PC-9 (cell line): ENCODE measurements at regions not wholly inside any gene's neighbourhood (a gene's known extent, or its start where the extent isn't known, plus 50 kb on each side); places are given as distances from the start of the nearest gene placed in this dataset.

Experiments used
- BruUV-seq: library from RNA; stranded (reverse); fragments of 400-500 nt; replicated peaks from 2 replicates; lab custom pipeline; 2021; lab: Mats Ljungman, UMichigan
- CTCF ChIA-PET: fragments of 300-600 bp; sonication (Branson Sonifier 250); formaldehyde crosslinking; loops from one replicate; lab custom pipeline; 2022; ENCODE audit warnings: antibody characterized with exemption; lab: Charles Lee
- POLR2A ChIA-PET: fragments of 300-600 bp; sonication (Branson Sonifier 250); formaldehyde crosslinking; loops from one replicate; lab custom pipeline; 2022; ENCODE audit warnings: antibody characterized with exemption; ENCODE audit not compliant: unreplicated experiment; lab: Charles Lee
- DNase-seq, 2 experiments: peaks; one replicate each; pipeline versions ENCODE4 v3.0.0 to v3.0.0-alpha.2; 2015 to 2022; ENCODE audit warnings: mixed read lengths in 1 of 2
- H2AFZ ChIP-seq: fragments of 200-600 bp; sonication (generic); 2 replicates; pipeline ENCODE4 v1.8.1; 2017; ENCODE audit warnings: antibody characterized with exemption
- H3F3A ChIP-seq: fragments of 200-600 bp; sonication (generic); 2 replicates; pipeline ENCODE4 v1.8.1; 2017; ENCODE audit warnings: antibody characterized with exemption, mild to moderate bottlenecking, low read depth; ENCODE audit not compliant: insufficient read depth
- H3K27ac ChIP-seq: fragments of 200-600 bp; sonication (generic); 2 replicates; pipeline ENCODE4 v1.6.1; 2016; ENCODE audit warnings: mixed run types
- H3K27me3 ChIP-seq: fragments of 200-600 bp; sonication (generic); 2 replicates; pipeline ENCODE4 v1.6.1; 2016; ENCODE audit warnings: low read depth, mixed run types; ENCODE audit not compliant: insufficient read depth
- H3K36me3 ChIP-seq: fragments of 200-600 bp; sonication (generic); 2 replicates; pipeline ENCODE4 v1.6.1; 2016; ENCODE audit warnings: low read depth, mixed run types
- H3K4me1 ChIP-seq: fragments of 200-600 bp; sonication (generic); replicated peaks from 2 replicates; pipeline ENCODE4 v1.6.1; 2016; ENCODE audit warnings: mixed run types; ENCODE audit not compliant: insufficient read depth
- H3K4me2 ChIP-seq: fragments of 200-600 bp; sonication (generic); 2 replicates; pipeline ENCODE4 v1.6.1; 2017; ENCODE audit warnings: mixed run types
- H3K4me3 ChIP-seq: fragments of 200-600 bp; sonication (generic); 2 replicates; pipeline ENCODE4 v1.6.1; 2016; ENCODE audit warnings: mixed run types
- H3K79me2 ChIP-seq: fragments of 200-600 bp; sonication (generic); 2 replicates; pipeline ENCODE4 v1.6.1; 2017; ENCODE audit warnings: low read depth, mixed run types
- H3K9me2 ChIP-seq: fragments of 200-600 bp; sonication (generic); 2 replicates; pipeline ENCODE4 v1.8.1; 2017; ENCODE audit warnings: mild to moderate bottlenecking; ENCODE audit not compliant: insufficient read depth
- H3K9me3 ChIP-seq: fragments of 200-600 bp; sonication (generic); 2 replicates; pipeline ENCODE4 v1.8.1; 2016; ENCODE audit warnings: low read depth; ENCODE audit not compliant: insufficient read depth
- H4K20me1 ChIP-seq: fragments of 200-600 bp; sonication (generic); 2 replicates; pipeline ENCODE4 v1.8.1; 2017; ENCODE audit not compliant: insufficient read depth
- EZH2 ChIP-seq: fragments of 200-600 bp; sonication (generic); IDR thresholded peaks from 2 replicates; pipeline ENCODE4 v1.8.0; 2017; ENCODE audit warnings: antibody characterized with exemption, low read depth
- intact Hi-C: fragments of 100-400 bp; cut with micrococcal nuclease; formaldehyde crosslinking; loops from one replicate; pipeline ENCODE4 v1.10.0; 2022; ENCODE audit not compliant: unreplicated experiment
- TF ChIP-seq, protein P1 (sequence below): fragments of 200-600 bp; sonication (generic); conservative IDR thresholded peaks from 2 replicates; pipeline ENCODE4 v1.6.1; 2017; ENCODE audit warnings: mixed run types, antibody characterized with exemption, mild to moderate bottlenecking, moderate library complexity

DNA sequence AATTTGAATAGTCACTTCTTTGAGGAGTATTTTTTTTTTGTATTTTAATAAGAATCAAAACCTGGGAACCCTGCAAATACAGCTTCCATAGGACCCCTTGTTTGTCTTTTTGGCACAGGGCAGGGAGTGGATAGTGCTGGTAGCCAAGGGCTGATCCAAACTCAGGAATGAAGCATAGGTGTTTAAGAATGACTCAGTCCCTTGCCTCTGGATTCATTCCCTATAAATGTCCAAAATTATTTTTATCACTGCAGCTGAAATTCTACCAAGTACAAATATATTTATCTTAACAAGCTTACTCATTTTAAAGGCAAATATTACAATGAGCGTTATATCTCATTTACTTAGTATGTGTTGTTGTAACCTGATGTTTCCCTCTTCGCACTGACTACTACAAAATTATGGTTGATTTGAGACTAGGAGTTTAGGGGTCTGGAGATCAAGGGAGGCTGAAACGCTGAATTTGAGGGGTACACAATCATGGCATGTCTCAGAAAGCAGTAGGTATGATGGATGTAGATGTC lies 278.6 kb upstream of the LYPLAL1 start:
- H4K20me1 ChIP-seq = no peaks in the 10 kb centered on the region
- TF ChIP-seq, protein P1, sequence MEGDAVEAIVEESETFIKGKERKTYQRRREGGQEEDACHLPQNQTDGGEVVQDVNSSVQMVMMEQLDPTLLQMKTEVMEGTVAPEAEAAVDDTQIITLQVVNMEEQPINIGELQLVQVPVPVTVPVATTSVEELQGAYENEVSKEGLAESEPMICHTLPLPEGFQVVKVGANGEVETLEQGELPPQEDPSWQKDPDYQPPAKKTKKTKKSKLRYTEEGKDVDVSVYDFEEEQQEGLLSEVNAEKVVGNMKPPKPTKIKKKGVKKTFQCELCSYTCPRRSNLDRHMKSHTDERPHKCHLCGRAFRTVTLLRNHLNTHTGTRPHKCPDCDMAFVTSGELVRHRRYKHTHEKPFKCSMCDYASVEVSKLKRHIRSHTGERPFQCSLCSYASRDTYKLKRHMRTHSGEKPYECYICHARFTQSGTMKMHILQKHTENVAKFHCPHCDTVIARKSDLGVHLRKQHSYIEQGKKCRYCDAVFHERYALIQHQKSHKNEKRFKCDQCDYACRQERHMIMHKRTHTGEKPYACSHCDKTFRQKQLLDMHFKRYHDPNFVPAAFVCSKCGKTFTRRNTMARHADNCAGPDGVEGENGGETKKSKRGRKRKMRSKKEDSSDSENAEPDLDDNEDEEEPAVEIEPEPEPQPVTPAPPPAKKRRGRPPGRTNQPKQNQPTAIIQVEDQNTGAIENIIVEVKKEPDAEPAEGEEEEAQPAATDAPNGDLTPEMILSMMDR = no peak
- TF ChIP-seq EZH2 = no peak
- BruUV-seq = no TSS peak
- no peaks in the 10 kb centered on the region; the same call in 1 of the 2 replicates for H3K9me3 ChIP-seq
- H3K9me2 ChIP-seq = no peaks in the 10 kb centered on the region
- no peaks in the 10 kb centered on the region for H3K36me3 ChIP-seq
- no peak for DNase-seq
- CTCF ChIA-PET = interaction anchor here (0.7 kb wide), 1 partner anchor 19 kb away, joined by 4 read pairs; no protein-coding TSS in a partner anchor
- H3K27me3 ChIP-seq = no peaks in the 10 kb centered on the region
- H2AFZ ChIP-seq = no peak overlapping the region
- no peaks in the 10 kb centered on the region for H3F3A ChIP-seq
- no peak overlapping the region for H3K4me3 ChIP-seq
- H3K4me1 ChIP-seq = no peaks in the 10 kb centered on the region
- intact Hi-C loops = no loop called here
- no peaks in the 10 kb centered on the region for H3K79me2 ChIP-seq
- POLR2A ChIA-PET = interaction anchor here (0.7 kb wide), 1 partner anchor 13 kb away, joined by 10 read pairs; no protein-coding TSS in a partner anchor
- H3K4me2 ChIP-seq = no peak overlapping the region
- no peak overlapping the region for H3K27ac ChIP-seq

DNA sequence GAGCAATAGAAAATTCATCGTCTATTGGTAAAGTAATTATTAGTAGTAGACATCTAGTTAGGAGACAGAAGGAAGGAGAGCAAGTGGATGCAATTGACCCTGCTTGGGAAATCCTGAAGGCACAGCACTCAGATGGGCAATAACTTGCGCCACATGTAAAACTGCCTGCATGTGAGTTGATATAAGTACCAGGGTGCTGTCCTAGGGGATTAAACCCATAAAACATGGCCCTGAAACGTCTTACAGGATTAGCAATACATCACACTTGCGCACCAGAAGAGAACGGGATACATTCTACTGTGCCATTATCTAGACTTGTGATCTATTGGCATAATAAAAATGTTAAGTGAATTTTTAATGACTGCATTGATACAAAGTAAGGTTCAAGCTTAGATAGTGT lies 277.5 kb upstream of the LYPLAL1 start:
- H2AFZ ChIP-seq = no peak overlapping the region
- TF ChIP-seq, protein P1 = no peak
- no peak for TF ChIP-seq EZH2
- CTCF ChIA-PET = no interaction called here
- H3K27ac ChIP-seq = no peak overlapping the region
- H3K4me1 ChIP-seq = no peaks in the 10 kb centered on the region
- H3K36me3 ChIP-seq = no peaks in the 10 kb centered on the region
- H4K20me1 ChIP-seq = no peaks in the 10 kb centered on the region
- no peak overlapping the region for H3K4me2 ChIP-seq
- no peaks in the 10 kb centered on the region for H3K9me2 ChIP-seq
- H3K9me3 ChIP-seq = no peaks in the 10 kb centered on the region; the same call in 1 of the 2 replicates
- intact Hi-C loops = no loop called here
- no peaks in the 10 kb centered on the region for H3K79me2 ChIP-seq
- no peak for DNase-seq
- H3K4me3 ChIP-seq = no peak overlapping the region
- no TSS peak for BruUV-seq
- H3K27me3 ChIP-seq = no peaks in the 10 kb centered on the region
- POLR2A ChIA-PET = no interaction called here
- H3F3A ChIP-seq = no peaks in the 10 kb centered on the region

DNA sequence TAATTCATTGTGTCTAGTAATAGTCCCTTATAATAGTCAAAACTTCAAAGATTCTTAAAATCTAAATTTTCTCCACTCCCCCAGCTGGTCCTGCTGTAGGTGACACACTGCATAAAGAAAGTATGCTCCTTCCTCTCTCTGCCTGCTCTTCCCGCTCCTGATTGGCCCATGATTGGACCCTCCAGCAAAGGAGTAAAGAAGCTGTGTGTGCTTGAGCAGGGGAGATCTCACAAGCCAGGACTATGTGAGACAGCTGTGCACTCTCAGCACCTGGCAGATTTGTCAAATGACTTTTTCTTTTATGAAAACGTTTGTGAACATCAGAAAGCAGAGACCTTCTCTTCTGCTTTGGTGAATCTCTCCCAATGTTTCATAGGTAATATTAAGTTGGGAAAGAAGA lies 274.8 kb upstream of the LYPLAL1 start:
- no TSS peak for BruUV-seq
- Histone ChIP-seq H3K9me3 (no peaks in the 10 kb centered on the region; the same call in 1 of the 2 replicates), H3F3A (no peaks in the 10 kb centered on the region), H2AFZ (no peak overlapping the region), H4K20me1 (no peaks in the 10 kb centered on the region), H3K36me3 (no peaks in the 10 kb centered on the region), H3K9me2 (no peaks in the 10 kb centered on the region), H3K4me3 (no peak overlapping the region), H3K4me1 (no peaks in the 10 kb centered on the region), H3K27me3 (no peaks in the 10 kb centered on the region), H3K4me2 (no peak overlapping the region), H3K79me2 (no peaks in the 10 kb centered on the region), H3K27ac (no peak overlapping the region)
- no peak for DNase-seq
- CTCF ChIA-PET = no interaction called here
- intact Hi-C loops = no loop called here
- TF ChIP-seq EZH2 = no peak
- TF ChIP-seq, protein P1 = no peak
- POLR2A ChIA-PET = no interaction called here
